Adrenal gland (tissue), 9 donors: ENCODE measurements at regions not wholly inside any gene's neighbourhood (a gene's known extent, or its start where the extent isn't known, plus 50 kb on each side); places are given as distances from the start of the nearest gene placed in this dataset.

ENCODE experiments used
- DNase-seq, 7 donors: peaks; one replicate each; pipeline ENCODE4 v3.0.0-alpha.2; 2019 to 2020
- H3K27ac ChIP-seq, 5 donors: fragments of 200-600 bp; sonication (generic) in 4 of 5; 1 replicate in 3 of 5; 2 replicates in 2 of 5; pipeline versions ENCODE4 v1.5.1 to v1.8.0; 2016 to 2020; ENCODE audit warnings: mild to moderate bottlenecking in 1 of 5
- H3K27me3 ChIP-seq: fragments of 200-600 bp; 2 replicates; pipeline ENCODE4 v1.8.0; 2021
- H3K36me3 ChIP-seq, 2 donors: fragments of 200-600 bp; replicated peaks in 1 of 2; 1 replicate in 1 of 2; 2 replicates in 1 of 2; pipeline versions ENCODE4 v1.5.1 to v1.8.0; 2018 to 2022
- H3K4me1 ChIP-seq, 2 donors: fragments of 200-600 bp; replicated peaks in 1 of 2; 1 replicate in 1 of 2; 2 replicates in 1 of 2; pipeline versions ENCODE4 v1.5.1 to v1.8.0; 2018 to 2021
- H3K4me3 ChIP-seq, 4 donors: fragments of 200-600 bp; sonication (generic) in 3 of 4; one replicate each; pipeline ENCODE4 v1.5.1; 2016 to 2018
- H3K9me3 ChIP-seq, 3 donors: fragments of 200-600 bp; sonication (generic) in 1 of 3; replicated peaks in 1 of 3; 1 replicate in 2 of 3; 2 replicates in 1 of 3; pipeline versions ENCODE4 v1.5.1 to v1.8.0; 2016 to 2021
- POLR2A ChIP-seq, 2 donors: fragments of 450-650 bp; IDR thresholded peaks; one replicate each; pipeline ENCODE4 v1.6.1; 2017; ENCODE audit warnings: antibody characterized with exemption in 2 of 2, mild to moderate bottlenecking in 2 of 2, moderate library complexity in 1 of 2
- whole genome bisulfite sequencing, 4 donors: extraction: QIAGEN DNeasy Blood & Tissue Kit in 2 of 4; methylation state at CpG; one replicate each; pipeline versions ENCODE4 v1.1.5 to v1.1.7; 2013 to 2017; 5-methylcytosine and 5-hydroxymethylcytosine counted together
- intact Hi-C, 2 donors: fragments of 100-400 bp; cut with DNase I; formaldehyde crosslinking; loops; one replicate each; pipeline versions ENCODE4 v1.14.1 to v1.15.0; 2022 to 2023
- TF ChIP-seq, protein P1 (sequence below), 6 experiments: fragments of 450-650 bp in 4 of 6; fragments of 200-600 bp in 2 of 6; sonication (generic) in 1 of 6; IDR thresholded peaks; 1 replicate in 5 of 6; 2 replicates in 1 of 6; pipeline versions ENCODE4 v1.5.1 to v1.8.0; 2016 to 2021; ENCODE audit warnings: antibody characterized with exemption in 6 of 6, mild to moderate bottlenecking in 2 of 6, moderate library complexity in 1 of 6
- donor health status: healthy with polysubstance abuse.
- donor health status: Bipolar disorder and iron deficiency.
- donor health status: DM: yes; HTN: yes; CAD: no.
- donor health status: DM: no; HTN: no; CAD: no.
- donor health status: DM: no; HTN: no; CAD: no.

DNA sequence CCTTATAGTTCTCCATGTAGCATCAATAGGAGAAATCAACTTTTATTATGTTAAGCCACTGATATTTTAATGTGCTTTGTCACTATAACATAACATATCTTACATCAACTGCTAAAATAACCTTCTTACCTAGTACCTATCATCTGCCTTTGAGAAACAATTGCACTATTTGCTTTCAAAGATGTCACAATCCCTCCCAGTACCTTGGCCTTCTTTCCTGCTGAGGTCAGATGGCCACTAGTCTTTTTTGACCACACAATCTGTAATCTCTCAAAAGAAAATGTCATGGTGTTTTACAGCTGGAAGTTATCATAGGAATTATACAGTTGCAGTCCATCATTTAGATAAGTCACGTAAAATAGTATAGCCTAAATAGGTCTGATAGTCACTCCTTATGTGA is 247.5 kb upstream of the SLITRK3 start:
- 58 to 69% (median 65%) methylated on average over 1 of the region's 1 CpG for WGBS, 4 donors
- Histone ChIP-seq H3K4me1 (no peaks in the 10 kb centered on the region), H3K4me3 (no peak overlapping the region), H3K27ac (no peak overlapping the region), H3K9me3 (no peaks in the 10 kb centered on the region), H3K36me3 (no peaks in the 10 kb centered on the region), H3K27me3 (no peaks in the 10 kb centered on the region)
- intact Hi-C loops, result no loop called here
- DNase-seq, result no peak
- TF ChIP-seq, protein P1, sequence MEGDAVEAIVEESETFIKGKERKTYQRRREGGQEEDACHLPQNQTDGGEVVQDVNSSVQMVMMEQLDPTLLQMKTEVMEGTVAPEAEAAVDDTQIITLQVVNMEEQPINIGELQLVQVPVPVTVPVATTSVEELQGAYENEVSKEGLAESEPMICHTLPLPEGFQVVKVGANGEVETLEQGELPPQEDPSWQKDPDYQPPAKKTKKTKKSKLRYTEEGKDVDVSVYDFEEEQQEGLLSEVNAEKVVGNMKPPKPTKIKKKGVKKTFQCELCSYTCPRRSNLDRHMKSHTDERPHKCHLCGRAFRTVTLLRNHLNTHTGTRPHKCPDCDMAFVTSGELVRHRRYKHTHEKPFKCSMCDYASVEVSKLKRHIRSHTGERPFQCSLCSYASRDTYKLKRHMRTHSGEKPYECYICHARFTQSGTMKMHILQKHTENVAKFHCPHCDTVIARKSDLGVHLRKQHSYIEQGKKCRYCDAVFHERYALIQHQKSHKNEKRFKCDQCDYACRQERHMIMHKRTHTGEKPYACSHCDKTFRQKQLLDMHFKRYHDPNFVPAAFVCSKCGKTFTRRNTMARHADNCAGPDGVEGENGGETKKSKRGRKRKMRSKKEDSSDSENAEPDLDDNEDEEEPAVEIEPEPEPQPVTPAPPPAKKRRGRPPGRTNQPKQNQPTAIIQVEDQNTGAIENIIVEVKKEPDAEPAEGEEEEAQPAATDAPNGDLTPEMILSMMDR (IDR thresholded peaks at IDR 0.05), result no peak
- no peak for TF ChIP-seq POLR2A (IDR thresholded peaks at IDR 0.05)

DNA sequence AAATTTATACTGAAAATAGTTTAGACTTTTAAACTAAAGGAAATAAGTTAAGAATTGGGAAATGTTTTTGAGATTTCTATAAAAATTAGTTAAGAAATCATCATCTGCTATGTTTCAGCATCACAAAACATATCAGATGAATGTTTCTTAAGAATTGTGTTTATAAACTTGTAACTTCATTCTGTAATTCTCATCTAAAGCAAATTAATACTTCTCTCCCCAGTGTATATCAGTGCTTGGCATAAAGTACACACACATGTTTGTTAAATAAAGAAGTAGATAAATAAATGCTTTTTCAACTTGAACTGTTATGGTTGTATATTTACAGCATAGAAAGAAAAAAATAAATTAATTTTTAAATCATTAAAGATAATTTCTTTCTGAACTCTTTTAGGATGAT is 245.9 kb upstream of the SLITRK3 start:
- no peaks in the 10 kb centered on the region for H3K27me3 ChIP-seq

DNA sequence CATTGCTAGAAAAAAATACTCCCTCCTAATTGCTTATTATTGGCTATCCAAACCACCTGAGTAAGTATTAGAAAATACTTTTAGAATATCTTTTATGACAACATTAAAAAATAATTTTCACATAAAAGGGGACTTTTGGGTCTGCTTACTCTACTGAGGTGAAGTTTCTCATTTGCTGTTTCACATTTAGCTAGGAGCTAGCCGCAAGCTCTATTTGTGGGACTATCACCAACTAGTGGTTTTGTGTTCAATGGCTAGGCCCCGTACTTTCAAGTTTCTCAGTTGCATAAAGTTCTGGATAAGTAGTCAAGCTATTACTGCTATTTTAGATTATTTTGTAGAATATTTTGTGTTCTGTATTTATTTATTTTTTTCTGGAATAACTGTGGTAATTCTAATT is 244.2 kb upstream of the SLITRK3 start:
- Histone ChIP-seq H3K4me3 (no peak overlapping the region), H3K36me3 (no peaks in the 10 kb centered on the region), H3K9me3 (no peaks in the 10 kb centered on the region), H3K4me1 (no peaks in the 10 kb centered on the region), H3K27ac (no peak overlapping the region), H3K27me3 (no peaks in the 10 kb centered on the region)
- 91 to 96% (median 93%) methylated on average over 2 of the region's 2 CpGs for WGBS, 4 donors
- TF ChIP-seq POLR2A (IDR thresholded peaks at IDR 0.05), result no peak
- TF ChIP-seq, protein P1 (IDR thresholded peaks at IDR 0.05), result no peak
- intact Hi-C loops, result no loop called here
- no peak for DNase-seq

More for the DNA sequence above, 245.9 kb upstream of the SLITRK3 start:
- Histone ChIP-seq H3K9me3 (no peaks in the 10 kb centered on the region), H3K36me3 (no peaks in the 10 kb centered on the region), H3K4me1 (no peaks in the 10 kb centered on the region), H3K4me3 (no peak overlapping the region), H3K27ac (no peak overlapping the region)
- no peak for DNase-seq
- intact Hi-C loops, result no loop called here
- no peak for TF ChIP-seq POLR2A (IDR thresholded peaks at IDR 0.05)
- TF ChIP-seq, protein P1 (IDR thresholded peaks at IDR 0.05), result no peak

DNA sequence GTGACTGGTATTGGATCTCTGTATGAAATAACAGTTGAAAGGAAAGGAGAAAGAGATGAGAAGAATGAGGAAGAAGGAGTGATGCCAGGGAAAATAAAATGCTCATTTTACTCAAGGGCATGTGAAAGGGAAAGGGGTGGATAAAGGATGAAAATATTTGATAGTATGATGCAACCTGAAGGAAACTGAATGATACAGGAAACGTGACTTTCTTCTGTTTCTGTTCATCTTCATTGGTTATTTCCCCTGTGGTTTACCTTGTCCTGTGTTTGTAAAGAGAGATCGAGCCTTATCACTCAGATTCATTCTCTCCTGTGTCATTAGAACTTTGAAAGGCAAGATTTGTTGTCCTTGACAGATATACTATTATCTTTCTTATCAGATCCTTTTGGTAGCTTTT is 243.6 kb upstream of the SLITRK3 start:
- Histone ChIP-seq H3K27me3 (no peaks in the 10 kb centered on the region), H3K27ac (no peak overlapping the region), H3K4me3 (no peak overlapping the region), H3K4me1 (no peaks in the 10 kb centered on the region), H3K9me3 (no peaks in the 10 kb centered on the region), H3K36me3 (no peaks in the 10 kb centered on the region)
- WGBS, 4 donors, result 23 to 28% (median 26%) methylated on average over 2 of the region's 2 CpGs
- TF ChIP-seq POLR2A (IDR thresholded peaks at IDR 0.05), result no peak
- TF ChIP-seq, protein P1 (IDR thresholded peaks at IDR 0.05), result no peak
- no peak for DNase-seq
- intact Hi-C loops, result no loop called here
